Glutamatergic neuron (in vitro differentiated cells): ENCODE measurements at regions not wholly inside any gene's neighbourhood (a gene's known extent, or its start where the extent isn't known, plus 50 kb on each side); places are given as distances from the start of the nearest gene placed in this dataset.
"Not testable (repeated sequence)": the region's sequence is repeated elsewhere in the genome, so short reads cannot be mapped to it uniquely, and the experiment has no call there.

ENCODE experiments used
- DNase-seq: peaks from one replicate; pipeline ENCODE4 v3.0.0; 2022
- H3K27ac Mint-ChIP-seq: one replicate; pipeline ENCODE4 v1.8.0; 2020; ENCODE audit warnings: mild to moderate bottlenecking, mixed read lengths, inconsistent platforms; ENCODE audit not compliant: unreplicated experiment
- H3K27me3 Mint-ChIP-seq: one replicate; pipeline ENCODE4 v1.8.0; 2020; ENCODE audit warnings: mild to moderate bottlenecking, moderate library complexity, mixed read lengths, inconsistent platforms; ENCODE audit not compliant: unreplicated experiment
- H3K36me3 Mint-ChIP-seq: one replicate; pipeline ENCODE4 v1.8.0; 2020; ENCODE audit warnings: mild to moderate bottlenecking, mixed read lengths, inconsistent platforms; ENCODE audit not compliant: unreplicated experiment
- H3K4me1 Mint-ChIP-seq: one replicate; pipeline ENCODE4 v1.8.0; 2020; ENCODE audit warnings: mild to moderate bottlenecking, low read depth, mixed read lengths, inconsistent platforms; ENCODE audit not compliant: unreplicated experiment
- H3K4me3 Mint-ChIP-seq: one replicate; pipeline ENCODE4 v1.8.0; 2020; ENCODE audit warnings: mild to moderate bottlenecking, mixed read lengths, inconsistent platforms; ENCODE audit not compliant: unreplicated experiment
- H3K9me3 Mint-ChIP-seq: one replicate; pipeline ENCODE4 v1.8.0; 2020; ENCODE audit warnings: mild to moderate bottlenecking, moderate library complexity, mixed read lengths, inconsistent platforms; ENCODE audit not compliant: unreplicated experiment
- TF ChIP-seq, protein P1 (sequence below): fragments of 200-600 bp; sonication (generic); IDR thresholded peaks from one replicate; pipeline ENCODE4 v1.5.0; 2021; ENCODE audit not compliant: partially characterized antibody, unreplicated experiment

DNA sequence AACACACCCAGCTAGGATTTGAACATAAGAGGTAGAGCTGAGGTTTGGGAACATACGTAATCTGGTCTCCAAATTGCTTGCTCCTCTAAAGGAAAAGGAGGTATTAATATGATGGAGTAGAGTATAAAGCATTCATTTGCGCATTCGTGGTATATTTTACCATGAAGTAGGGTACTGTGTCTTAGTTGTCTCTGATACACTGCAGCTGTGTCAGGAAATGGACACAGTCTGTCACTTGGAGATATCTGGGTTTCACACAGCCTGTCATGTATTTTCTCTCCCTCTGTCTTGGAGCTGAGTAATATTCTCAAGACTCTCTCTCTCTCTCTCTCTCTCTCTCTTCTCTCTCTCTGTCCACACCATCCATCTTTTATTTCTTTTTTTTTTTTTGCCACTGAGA is 274.8 kb upstream of the UGT8 start:
- no peaks in the 10 kb centered on the region for H3K9me3 Mint-ChIP-seq
- H3K4me3 Mint-ChIP-seq, result no peak overlapping the region
- no peaks in the 10 kb centered on the region for H3K27me3 Mint-ChIP-seq
- no peak overlapping the region for H3K27ac Mint-ChIP-seq
- TF ChIP-seq, protein P1, sequence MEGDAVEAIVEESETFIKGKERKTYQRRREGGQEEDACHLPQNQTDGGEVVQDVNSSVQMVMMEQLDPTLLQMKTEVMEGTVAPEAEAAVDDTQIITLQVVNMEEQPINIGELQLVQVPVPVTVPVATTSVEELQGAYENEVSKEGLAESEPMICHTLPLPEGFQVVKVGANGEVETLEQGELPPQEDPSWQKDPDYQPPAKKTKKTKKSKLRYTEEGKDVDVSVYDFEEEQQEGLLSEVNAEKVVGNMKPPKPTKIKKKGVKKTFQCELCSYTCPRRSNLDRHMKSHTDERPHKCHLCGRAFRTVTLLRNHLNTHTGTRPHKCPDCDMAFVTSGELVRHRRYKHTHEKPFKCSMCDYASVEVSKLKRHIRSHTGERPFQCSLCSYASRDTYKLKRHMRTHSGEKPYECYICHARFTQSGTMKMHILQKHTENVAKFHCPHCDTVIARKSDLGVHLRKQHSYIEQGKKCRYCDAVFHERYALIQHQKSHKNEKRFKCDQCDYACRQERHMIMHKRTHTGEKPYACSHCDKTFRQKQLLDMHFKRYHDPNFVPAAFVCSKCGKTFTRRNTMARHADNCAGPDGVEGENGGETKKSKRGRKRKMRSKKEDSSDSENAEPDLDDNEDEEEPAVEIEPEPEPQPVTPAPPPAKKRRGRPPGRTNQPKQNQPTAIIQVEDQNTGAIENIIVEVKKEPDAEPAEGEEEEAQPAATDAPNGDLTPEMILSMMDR, result no peak
- no peak for DNase-seq
- H3K4me1 Mint-ChIP-seq, result no peaks in the 10 kb centered on the region
- no peaks in the 10 kb centered on the region for H3K36me3 Mint-ChIP-seq

DNA sequence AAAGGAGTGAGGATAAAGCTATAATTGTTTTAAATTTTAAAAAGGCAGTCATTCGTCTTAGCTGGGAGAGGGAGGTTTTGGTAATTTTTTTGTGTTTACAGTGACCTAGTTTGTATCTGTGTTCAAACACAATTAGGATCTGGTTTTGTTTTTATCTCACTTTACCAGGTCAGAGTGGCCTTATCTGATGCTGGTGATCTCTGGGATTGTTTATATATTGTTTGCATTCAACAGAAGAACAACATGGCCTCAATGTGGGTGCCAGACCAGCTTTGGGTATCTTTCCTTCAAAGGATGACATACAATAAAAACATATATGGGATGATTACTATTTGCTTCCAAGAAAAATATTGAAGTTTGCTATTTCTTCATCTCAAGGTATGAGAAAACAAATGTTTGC is 272.2 kb upstream of the UGT8 start:
- Mint-ChIP-seq H3K4me1 (no peaks in the 10 kb centered on the region), H3K27me3 (no peaks in the 10 kb centered on the region), H3K36me3 (no peaks in the 10 kb centered on the region), H3K9me3 (no peaks in the 10 kb centered on the region), H3K27ac (no peak overlapping the region), H3K4me3 (no peak overlapping the region)
- TF ChIP-seq, protein P1, result no peak
- DNase-seq, result no peak

DNA sequence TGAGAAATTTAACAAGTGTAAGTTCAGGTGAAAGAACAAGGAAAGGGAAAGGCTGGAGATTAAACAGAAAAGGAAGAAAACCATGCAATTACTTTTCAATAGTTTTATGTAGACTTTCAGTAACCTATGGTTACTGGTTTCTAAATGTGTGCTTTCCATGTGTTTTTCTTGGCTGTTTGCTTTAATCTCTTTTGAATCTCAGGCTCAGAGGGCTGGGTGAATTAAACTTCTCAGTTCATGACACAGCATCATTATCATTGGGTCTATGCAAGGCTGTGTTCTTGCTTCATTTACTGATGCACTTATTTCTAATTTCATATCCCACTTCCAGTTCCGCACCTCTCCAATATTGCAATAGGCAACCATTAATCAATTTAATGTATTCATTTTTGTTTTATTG is 266.5 kb upstream of the UGT8 start:
- TF ChIP-seq, protein P1, result no peak
- no peaks in the 10 kb centered on the region for H3K27me3 Mint-ChIP-seq
- no peak overlapping the region for H3K4me3 Mint-ChIP-seq
- DNase-seq, result no peak
- H3K4me1 Mint-ChIP-seq, result no peaks in the 10 kb centered on the region
- H3K9me3 Mint-ChIP-seq, result no peaks in the 10 kb centered on the region
- H3K27ac Mint-ChIP-seq, result no peak overlapping the region
- H3K36me3 Mint-ChIP-seq, result no peaks in the 10 kb centered on the region

DNA sequence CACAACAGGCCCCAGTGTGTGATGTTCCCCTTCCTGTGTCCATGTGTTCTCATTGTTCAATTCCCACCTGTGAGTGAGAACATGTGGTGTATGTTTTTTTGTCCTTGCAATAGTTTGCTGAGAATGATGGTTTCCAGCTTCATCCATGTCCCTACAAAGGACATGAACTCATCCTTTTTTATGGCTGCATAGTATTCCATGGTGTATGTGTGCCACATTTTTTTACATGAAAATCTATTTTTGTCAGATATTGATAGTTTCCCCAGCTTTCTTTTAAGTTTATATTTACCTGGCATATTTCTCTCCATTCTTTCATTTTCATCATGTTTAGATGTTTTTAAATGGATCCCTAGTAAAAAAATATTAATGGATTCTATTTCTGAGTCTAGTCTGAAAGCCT is 264.2 kb upstream of the UGT8 start:
- DNase-seq, H3K36me3 Mint-ChIP-seq, H3K27ac Mint-ChIP-seq, H3K4me1 Mint-ChIP-seq, H3K27me3 Mint-ChIP-seq, H3K4me3 Mint-ChIP-seq, H3K9me3 Mint-ChIP-seq: not testable (repeated sequence)

DNA sequence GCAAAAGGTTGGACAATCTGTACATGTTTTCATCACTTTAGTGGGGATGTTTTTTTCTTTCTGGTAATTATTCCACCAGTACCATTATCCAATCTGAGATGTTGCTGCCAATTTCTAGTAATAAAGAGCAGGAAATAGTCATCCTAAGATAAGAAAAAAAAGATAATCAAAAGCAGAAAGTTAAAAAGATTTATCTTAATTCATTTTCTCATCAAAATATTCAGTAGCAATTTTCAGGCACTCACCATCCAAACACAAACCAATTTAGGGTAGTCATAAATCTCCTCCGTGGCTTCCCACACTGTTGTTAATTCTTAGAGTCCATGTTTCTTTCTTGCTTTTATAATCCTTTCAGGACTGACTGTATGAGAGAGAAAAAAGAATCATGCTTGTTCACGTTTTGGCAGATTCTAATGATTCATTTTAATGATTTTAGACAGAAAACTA is 263.7 kb upstream of the UGT8 start:
- TF ChIP-seq, protein P1, result no peak
- Mint-ChIP-seq H3K4me1 (no peaks in the 10 kb centered on the region), H3K36me3 (no peaks in the 10 kb centered on the region), H3K27ac (no peak overlapping the region), H3K9me3 (no peaks in the 10 kb centered on the region), H3K27me3 (no peaks in the 10 kb centered on the region), H3K4me3 (no peak overlapping the region)
- DNase-seq, result no peak

DNA sequence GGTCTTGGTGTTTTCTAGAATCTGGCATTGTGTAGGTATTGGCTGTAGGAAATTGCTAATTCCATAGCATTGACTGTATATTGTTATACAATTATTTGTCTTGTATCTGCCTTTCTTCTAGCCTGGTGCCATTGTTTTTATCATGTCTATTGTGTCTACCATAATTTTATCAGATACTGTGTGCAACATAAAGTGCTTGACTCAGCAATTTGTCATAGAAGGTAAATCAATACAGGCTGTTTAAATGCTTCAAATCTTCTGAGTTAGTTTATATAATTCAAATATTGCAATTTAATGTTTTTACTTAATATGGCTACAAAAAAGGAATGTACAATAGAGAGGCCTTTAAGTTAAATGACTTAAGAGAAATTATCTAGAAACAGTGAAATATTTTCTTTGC is 263.3 kb upstream of the UGT8 start:
- Mint-ChIP-seq H3K9me3 (no peaks in the 10 kb centered on the region), H3K4me3 (no peak overlapping the region), H3K27ac (no peak overlapping the region), H3K27me3 (no peaks in the 10 kb centered on the region), H3K36me3 (no peaks in the 10 kb centered on the region), H3K4me1 (peaks cover 1% of the 10 kb centered on the region)
- DNase-seq, result no peak
- TF ChIP-seq, protein P1, result no peak
